Muscle layer of colon (tissue), 2 donors: ENCODE measurements at regions not wholly inside any gene's neighbourhood (a gene's known extent, or its start where the extent isn't known, plus 50 kb on each side); places are given as distances from the start of the nearest gene placed in this dataset.
"Not testable (repeated sequence)": the region's sequence is repeated elsewhere in the genome, so short reads cannot be mapped to it uniquely, and the experiment has no call there.

ENCODE experiments used
- H3K27ac ChIP-seq: one replicate; pipeline ENCODE4 v1.7.0; 2013; ENCODE audit warnings: low read depth, mild to moderate bottlenecking, low read length, moderate library complexity
- H3K27me3 ChIP-seq, 2 donors: one replicate each; pipeline ENCODE4 v1.7.0; 2013; ENCODE audit warnings: low read length in 2 of 2, mild to moderate bottlenecking in 2 of 2; ENCODE audit not compliant: insufficient read depth in 2 of 2, control insufficient read depth in 1 of 2
- H3K36me3 ChIP-seq: one replicate; pipeline ENCODE4 v1.7.0; 2013; ENCODE audit warnings: mild to moderate bottlenecking, low read length; ENCODE audit not compliant: insufficient read depth
- H3K4me1 ChIP-seq: one replicate; pipeline ENCODE4 v1.7.0; 2013; ENCODE audit warnings: mild to moderate bottlenecking, low read length; ENCODE audit not compliant: insufficient read depth
- H3K4me3 ChIP-seq, 2 donors: one replicate each; pipeline ENCODE4 v1.7.0; 2013; ENCODE audit warnings: low read length in 2 of 2, low read depth in 1 of 2, mild to moderate bottlenecking in 1 of 2, moderate library complexity in 1 of 2
- H3K9ac ChIP-seq: one replicate; pipeline ENCODE4 v1.7.0; 2013; ENCODE audit warnings: low read length
- H3K9me3 ChIP-seq: one replicate; pipeline ENCODE4 v1.7.0; 2013; ENCODE audit warnings: mild to moderate bottlenecking, low read length
- donor health status: abdominal sarcoma.
- donor health status: Adenocarcinoma of cecum.

DNA sequence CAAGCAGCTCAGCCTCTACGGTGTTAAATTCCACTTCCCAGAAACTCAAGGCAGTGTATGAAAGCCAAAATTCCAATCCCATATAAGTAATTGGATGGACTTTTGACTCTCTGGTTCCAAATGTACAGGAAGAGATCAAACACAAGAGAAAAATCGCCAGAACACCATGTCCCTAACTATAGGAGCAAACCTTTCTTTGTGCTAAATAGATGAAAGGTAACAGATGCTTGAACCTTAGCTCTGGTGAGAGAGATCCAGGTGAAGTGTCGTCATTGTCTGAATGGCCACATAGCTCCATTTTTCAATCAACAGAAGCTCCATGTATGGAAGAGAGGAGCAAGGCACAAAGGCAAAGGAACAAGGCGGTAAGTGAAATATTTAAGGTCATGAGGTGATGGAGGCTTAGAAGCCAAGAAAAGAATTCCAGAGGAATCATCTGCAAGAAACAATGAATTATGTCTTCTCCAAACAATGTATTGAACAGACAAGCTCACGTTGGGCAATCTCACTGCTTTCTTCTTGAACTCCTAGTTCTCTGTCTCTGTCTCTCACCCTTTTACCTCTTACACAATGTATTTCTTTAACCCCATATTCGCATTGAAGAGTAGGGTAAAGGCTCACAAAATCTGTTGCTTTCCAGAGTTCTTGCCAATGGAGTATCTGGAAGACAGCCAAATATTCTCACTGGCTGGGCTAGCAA, 585.1 kb downstream of the GATA3 start:
- Histone ChIP-seq H3K9ac (no peak overlapping the region), H3K36me3 (no peaks in the 10 kb centered on the region), H3K27ac (no peak overlapping the region), H3K27me3 (no peaks in the 10 kb centered on the region), H3K4me3 (no peak overlapping the region), H3K9me3 (no peaks in the 10 kb centered on the region), H3K4me1 (no peaks in the 10 kb centered on the region)

- no peaks in the 10 kb centered on the region for H3K4me1 ChIP-seq
- H3K36me3 ChIP-seq: no peaks in the 10 kb centered on the region
- no peak overlapping the region for H3K27ac ChIP-seq
- no peak overlapping the region for H3K4me3 ChIP-seq
- H3K9me3 ChIP-seq: no peaks in the 10 kb centered on the region
- no peaks in the 10 kb centered on the region for H3K27me3 ChIP-seq
- H3K9ac ChIP-seq: no peak overlapping the region
These were observed 585.8 kb downstream of the GATA3 start for GRCh38 chr10:8640301-8640700.

GRCh38 chr10:8640878-8641277, 586.4 kb downstream of the GATA3 start:
- Histone ChIP-seq H3K9me3 (no peaks in the 10 kb centered on the region), H3K4me1 (no peaks in the 10 kb centered on the region), H3K27me3 (no peaks in the 10 kb centered on the region), H3K4me3 (no peak overlapping the region), H3K9ac (no peak overlapping the region), H3K36me3 (no peaks in the 10 kb centered on the region), H3K27ac (no peak overlapping the region)

DNA sequence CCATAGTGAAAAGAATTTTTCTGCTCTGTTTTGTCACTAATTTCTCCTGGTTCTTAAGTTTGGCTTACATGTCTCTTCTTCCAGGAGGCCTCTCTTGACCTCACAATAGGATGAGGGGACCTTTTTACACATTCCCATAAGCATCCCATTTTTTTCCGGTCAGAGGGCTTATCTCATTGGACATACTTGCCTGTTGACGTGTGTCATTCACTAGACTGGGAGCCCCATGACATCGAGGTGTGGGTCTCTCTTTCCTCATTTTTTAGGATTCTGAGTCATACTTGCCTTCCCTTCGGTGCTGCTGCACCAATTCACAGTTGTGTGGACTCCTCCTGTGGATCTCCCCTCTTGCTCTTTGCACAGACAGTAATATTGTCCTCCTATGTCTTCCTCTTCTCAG, 601.8 kb downstream of the GATA3 start:
- H3K36me3 ChIP-seq: no peaks in the 10 kb centered on the region
- H3K9me3 ChIP-seq: no peaks in the 10 kb centered on the region
- no peaks in the 10 kb centered on the region for H3K27me3 ChIP-seq
- no peak overlapping the region for H3K4me3 ChIP-seq
- H3K27ac ChIP-seq: no peak overlapping the region
- no peak overlapping the region for H3K9ac ChIP-seq
- no peaks in the 10 kb centered on the region for H3K4me1 ChIP-seq

DNA sequence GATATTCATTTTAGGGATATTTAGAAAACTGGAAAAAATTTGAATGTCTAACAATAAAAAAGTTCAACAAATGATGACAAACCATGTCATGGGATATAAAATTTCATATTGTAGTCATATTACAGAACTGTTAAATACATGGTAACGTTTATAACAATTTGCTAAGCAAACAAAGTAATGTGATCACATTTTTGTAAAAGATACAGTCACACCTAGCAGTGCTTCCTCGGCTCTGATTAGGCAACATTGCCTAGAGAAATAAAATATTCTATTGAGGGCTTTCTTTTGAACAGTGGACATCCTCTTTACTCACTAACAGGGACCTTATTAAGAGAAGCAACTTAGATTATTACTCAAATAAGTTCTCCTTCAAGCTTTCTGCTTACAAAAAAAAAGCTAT, 605.5 kb downstream of the GATA3 start:
- H3K9ac ChIP-seq: no peak overlapping the region
- no peaks in the 10 kb centered on the region for H3K9me3 ChIP-seq
- H3K27me3 ChIP-seq: no peaks in the 10 kb centered on the region
- no peak overlapping the region for H3K27ac ChIP-seq
- H3K4me1 ChIP-seq: no peaks in the 10 kb centered on the region
- H3K36me3 ChIP-seq: no peaks in the 10 kb centered on the region
- no peak overlapping the region for H3K4me3 ChIP-seq

GRCh38 chr10:8661886-8662285, 607.4 kb downstream of the GATA3 start:
- H3K36me3 ChIP-seq: no peaks in the 10 kb centered on the region
- H3K9me3 ChIP-seq: no peaks in the 10 kb centered on the region
- H3K27me3 ChIP-seq: no peaks in the 10 kb centered on the region
- no peak overlapping the region for H3K9ac ChIP-seq
- no peak overlapping the region for H3K4me3 ChIP-seq
- no peaks in the 10 kb centered on the region for H3K4me1 ChIP-seq
- H3K27ac ChIP-seq: no peak overlapping the region

GRCh38 chr10:8663131-8663530, 608.6 kb downstream of the GATA3 start:
- H3K4me1 ChIP-seq: no peaks in the 10 kb centered on the region
- no peak overlapping the region for H3K27ac ChIP-seq
- no peak overlapping the region for H3K4me3 ChIP-seq
- H3K27me3 ChIP-seq: no peaks in the 10 kb centered on the region
- H3K36me3 ChIP-seq: no peaks in the 10 kb centered on the region
- no peak overlapping the region for H3K9ac ChIP-seq
- H3K9me3 ChIP-seq: no peaks in the 10 kb centered on the region

- Histone ChIP-seq H3K9me3 (no peaks in the 10 kb centered on the region), H3K4me3 (no peak overlapping the region), H3K27me3 (no peaks in the 10 kb centered on the region), H3K36me3 (no peaks in the 10 kb centered on the region), H3K9ac (no peak overlapping the region), H3K27ac (no peak overlapping the region), H3K4me1 (no peaks in the 10 kb centered on the region)
These were observed 610.8 kb downstream of the GATA3 start for GRCh38 chr10:8665322-8665721.

GRCh38 chr10:8670461-8670860, 616.0 kb downstream of the GATA3 start:
- Histone ChIP-seq H3K27me3 (no peaks in the 10 kb centered on the region), H3K4me1 (no peaks in the 10 kb centered on the region), H3K9ac (no peak overlapping the region), H3K36me3 (no peaks in the 10 kb centered on the region), H3K9me3 (no peaks in the 10 kb centered on the region), H3K27ac (no peak overlapping the region), H3K4me3 (no peak overlapping the region)

DNA sequence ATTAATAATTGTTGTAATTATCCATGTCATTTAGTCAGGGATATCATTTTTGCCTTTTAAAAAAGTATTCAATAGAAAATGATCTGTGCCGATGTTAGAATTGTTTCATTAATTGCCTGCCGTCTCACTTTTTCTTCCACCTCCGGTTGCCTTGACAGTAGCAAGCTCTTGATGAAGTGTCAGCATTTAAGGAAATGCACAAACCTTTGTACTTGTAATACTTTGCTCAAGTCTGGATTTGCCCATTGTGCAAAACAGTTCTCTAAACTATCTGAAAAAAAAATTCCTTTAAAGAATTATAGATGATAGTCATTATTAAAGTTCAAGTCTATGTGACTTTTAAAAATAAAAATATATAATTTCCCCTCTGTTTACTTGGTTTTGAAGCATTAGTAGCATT, 619.7 kb downstream of the GATA3 start:
- Histone ChIP-seq H3K9me3 (no peaks in the 10 kb centered on the region), H3K36me3 (no peaks in the 10 kb centered on the region), H3K4me3 (no peak overlapping the region), H3K27me3 (no peaks in the 10 kb centered on the region), H3K27ac (no peak overlapping the region), H3K4me1 (no peaks in the 10 kb centered on the region), H3K9ac (no peak overlapping the region)

- H3K9me3 ChIP-seq: no peaks in the 10 kb centered on the region
- H3K4me3 ChIP-seq: no peak overlapping the region
- H3K36me3 ChIP-seq: no peaks in the 10 kb centered on the region
- no peaks in the 10 kb centered on the region for H3K4me1 ChIP-seq
- no peak overlapping the region for H3K27ac ChIP-seq
- H3K27me3 ChIP-seq: no peaks in the 10 kb centered on the region
- no peak overlapping the region for H3K9ac ChIP-seq
These were observed 623.2 kb downstream of the GATA3 start for GRCh38 chr10:8677642-8678041.

GRCh38 chr10:8684916-8685315, 630.4 kb downstream of the GATA3 start:
- H3K27me3 ChIP-seq, H3K36me3 ChIP-seq, H3K4me1 ChIP-seq, H3K9me3 ChIP-seq, H3K4me3 ChIP-seq, H3K9ac ChIP-seq, H3K27ac ChIP-seq: not testable (repeated sequence)
